ENCODE measurements at regions not wholly inside any gene's neighbourhood (a gene's known extent, or its start where the extent isn't known, plus 50 kb on each side); places are given as distances from the start of the nearest gene placed in this dataset.

DNA sequence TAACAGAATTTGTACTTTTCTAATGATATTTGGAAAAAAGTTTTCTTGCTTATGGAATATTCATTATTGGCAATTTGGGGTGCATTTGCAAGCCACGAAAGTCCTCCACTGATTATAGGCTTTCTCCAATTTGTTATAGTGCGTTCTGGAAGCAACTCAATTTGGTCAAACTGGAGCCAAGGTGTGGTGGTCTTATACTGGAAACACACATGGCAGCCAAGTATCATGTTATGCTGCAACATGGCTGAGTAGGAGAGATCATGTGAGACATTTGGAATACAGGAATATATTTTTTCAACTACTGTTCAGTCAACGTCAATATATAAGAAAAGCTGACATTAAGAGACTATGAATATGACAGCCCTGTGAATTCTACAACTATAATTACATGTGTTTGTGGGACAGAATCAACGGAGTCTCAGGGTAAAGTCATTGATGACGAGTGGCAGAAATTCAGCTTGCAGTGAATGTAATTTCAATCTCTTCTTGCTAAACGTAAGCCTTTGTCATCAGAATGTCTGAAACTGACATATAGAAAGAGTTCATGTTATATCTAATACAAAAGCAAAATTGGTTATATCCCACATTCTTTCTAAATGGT is 83.8 kb upstream of the FIBIN start:
- TF ChIP-seq, protein P1, sequence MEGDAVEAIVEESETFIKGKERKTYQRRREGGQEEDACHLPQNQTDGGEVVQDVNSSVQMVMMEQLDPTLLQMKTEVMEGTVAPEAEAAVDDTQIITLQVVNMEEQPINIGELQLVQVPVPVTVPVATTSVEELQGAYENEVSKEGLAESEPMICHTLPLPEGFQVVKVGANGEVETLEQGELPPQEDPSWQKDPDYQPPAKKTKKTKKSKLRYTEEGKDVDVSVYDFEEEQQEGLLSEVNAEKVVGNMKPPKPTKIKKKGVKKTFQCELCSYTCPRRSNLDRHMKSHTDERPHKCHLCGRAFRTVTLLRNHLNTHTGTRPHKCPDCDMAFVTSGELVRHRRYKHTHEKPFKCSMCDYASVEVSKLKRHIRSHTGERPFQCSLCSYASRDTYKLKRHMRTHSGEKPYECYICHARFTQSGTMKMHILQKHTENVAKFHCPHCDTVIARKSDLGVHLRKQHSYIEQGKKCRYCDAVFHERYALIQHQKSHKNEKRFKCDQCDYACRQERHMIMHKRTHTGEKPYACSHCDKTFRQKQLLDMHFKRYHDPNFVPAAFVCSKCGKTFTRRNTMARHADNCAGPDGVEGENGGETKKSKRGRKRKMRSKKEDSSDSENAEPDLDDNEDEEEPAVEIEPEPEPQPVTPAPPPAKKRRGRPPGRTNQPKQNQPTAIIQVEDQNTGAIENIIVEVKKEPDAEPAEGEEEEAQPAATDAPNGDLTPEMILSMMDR (IDR thresholded peaks at IDR 0.05): no peak
- TF ChIP-seq POLR2A (IDR thresholded peaks at IDR 0.05): no peak

All from prostate gland (tissue), 2 donors.